Esophagus squamous epithelium (tissue), 5 donors: ENCODE measurements at regions not wholly inside any gene's neighbourhood (a gene's known extent, or its start where the extent isn't known, plus 50 kb on each side); places are given as distances from the start of the nearest gene placed in this dataset.
"Not testable (repeated sequence)": the region's sequence is repeated elsewhere in the genome, so short reads cannot be mapped to it uniquely, and the experiment has no call there.

Experiments used
- DNase-seq: peaks from one replicate; lab custom pipeline; 2025; lab: John Stamatoyannopoulos, UW
- H3K27ac ChIP-seq, 4 donors: fragments of 200-600 bp; sonication (generic); one replicate each; pipeline ENCODE4 v1.5.1; 2016 to 2019; ENCODE audit warnings: mild to moderate bottlenecking in 1 of 4
- H3K27me3 ChIP-seq, 4 donors: fragments of 200-600 bp; sonication (generic); 1 replicate in 3 of 4; 2 replicates in 1 of 4; pipeline versions ENCODE4 v1.5.1 to v1.6.0; 2017 to 2021; ENCODE audit warnings: antibody characterized with exemption in 1 of 4
- H3K36me3 ChIP-seq, 3 donors: fragments of 200-600 bp; sonication (generic); one replicate each; pipeline ENCODE4 v1.5.1; 2016 to 2019
- H3K4me1 ChIP-seq, 3 donors: fragments of 200-600 bp; sonication (generic); one replicate each; pipeline ENCODE4 v1.5.1; 2017 to 2019
- H3K4me3 ChIP-seq, 4 donors: fragments of 200-600 bp; sonication (generic); 1 replicate in 3 of 4; 2 replicates in 1 of 4; pipeline ENCODE4 v1.5.1; 2016 to 2019; ENCODE audit warnings: mild to moderate bottlenecking in 2 of 4, moderate library complexity in 1 of 4
- H3K9me3 ChIP-seq, 3 donors: fragments of 200-600 bp; sonication (generic); one replicate each; pipeline ENCODE4 v1.5.1; 2016 to 2019
- POLR2A ChIP-seq, 4 donors: fragments of 450-650 bp; IDR thresholded peaks; one replicate each; pipeline ENCODE4 v1.6.1; 2017; ENCODE audit warnings: antibody characterized with exemption in 4 of 4, mild to moderate bottlenecking in 4 of 4, moderate library complexity in 3 of 4
- WGBS, 2 donors: methylation state at CpG; one replicate each; pipeline ENCODE4 v1.1.5; 2018; 5-methylcytosine and 5-hydroxymethylcytosine counted together
- intact Hi-C: fragments of 100-400 bp; cut with DNase I; formaldehyde crosslinking; loops from one replicate; pipeline ENCODE4 v1.15.0; 2022
- TF ChIP-seq, protein P1 (sequence below), 6 experiments: fragments of 450-650 bp in 4 of 6; fragments of 200-600 bp in 2 of 6; sonication (generic) in 2 of 6; IDR thresholded peaks; one replicate each; pipeline ENCODE4 v1.5.1; 2016 to 2019; ENCODE audit warnings: antibody characterized with exemption in 6 of 6, mild to moderate bottlenecking in 4 of 6, moderate library complexity in 4 of 6
- donor health status: DM: yes; HTN: yes; CAD: no.

GRCh38 chr10:120208488-120208887 is 248.5 kb upstream of the PLPP4 start:
- intact Hi-C loops, result no loop called here
- TF ChIP-seq, protein P1, sequence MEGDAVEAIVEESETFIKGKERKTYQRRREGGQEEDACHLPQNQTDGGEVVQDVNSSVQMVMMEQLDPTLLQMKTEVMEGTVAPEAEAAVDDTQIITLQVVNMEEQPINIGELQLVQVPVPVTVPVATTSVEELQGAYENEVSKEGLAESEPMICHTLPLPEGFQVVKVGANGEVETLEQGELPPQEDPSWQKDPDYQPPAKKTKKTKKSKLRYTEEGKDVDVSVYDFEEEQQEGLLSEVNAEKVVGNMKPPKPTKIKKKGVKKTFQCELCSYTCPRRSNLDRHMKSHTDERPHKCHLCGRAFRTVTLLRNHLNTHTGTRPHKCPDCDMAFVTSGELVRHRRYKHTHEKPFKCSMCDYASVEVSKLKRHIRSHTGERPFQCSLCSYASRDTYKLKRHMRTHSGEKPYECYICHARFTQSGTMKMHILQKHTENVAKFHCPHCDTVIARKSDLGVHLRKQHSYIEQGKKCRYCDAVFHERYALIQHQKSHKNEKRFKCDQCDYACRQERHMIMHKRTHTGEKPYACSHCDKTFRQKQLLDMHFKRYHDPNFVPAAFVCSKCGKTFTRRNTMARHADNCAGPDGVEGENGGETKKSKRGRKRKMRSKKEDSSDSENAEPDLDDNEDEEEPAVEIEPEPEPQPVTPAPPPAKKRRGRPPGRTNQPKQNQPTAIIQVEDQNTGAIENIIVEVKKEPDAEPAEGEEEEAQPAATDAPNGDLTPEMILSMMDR (IDR thresholded peaks at IDR 0.05), result no peak
- no peak for TF ChIP-seq POLR2A (IDR thresholded peaks at IDR 0.05)
- no peaks in the 10 kb centered on the region for H3K36me3 ChIP-seq
- H3K9me3 ChIP-seq, result no peaks in the 10 kb centered on the region
- H3K4me3 ChIP-seq, result no peak overlapping the region
- H3K27me3 ChIP-seq, result no peaks in the 10 kb centered on the region
- no peak for DNase-seq
- 73 to 85% methylated on average over 3 of the region's 3 CpGs for WGBS, 2 donors
- H3K27ac ChIP-seq, result no peak overlapping the region
- peaks cover 0 to 23% (median 0%) of the 10 kb centered on the region in 3 donors for H3K4me1 ChIP-seq

- no peaks in the 10 kb centered on the region for H3K9me3 ChIP-seq
- H3K36me3 ChIP-seq, result no peaks in the 10 kb centered on the region
- WGBS, 2 donors, result 65 to 73% methylated on average over 7 of the region's 7 CpGs
- H3K4me3 ChIP-seq, result no peak overlapping the region
- peaks cover 0 to 19% (median 0%) of the 10 kb centered on the region in 3 donors for H3K4me1 ChIP-seq
- H3K27me3 ChIP-seq, result no peaks in the 10 kb centered on the region
- no peak overlapping the region for H3K27ac ChIP-seq
- intact Hi-C loops, result no loop called here
- TF ChIP-seq, protein P1 (IDR thresholded peaks at IDR 0.05), result no peak
- no peak for TF ChIP-seq POLR2A (IDR thresholded peaks at IDR 0.05)
- DNase-seq, result no peak
These were observed 247.8 kb upstream of the PLPP4 start for GRCh38 chr10:120209124-120209762.

DNA sequence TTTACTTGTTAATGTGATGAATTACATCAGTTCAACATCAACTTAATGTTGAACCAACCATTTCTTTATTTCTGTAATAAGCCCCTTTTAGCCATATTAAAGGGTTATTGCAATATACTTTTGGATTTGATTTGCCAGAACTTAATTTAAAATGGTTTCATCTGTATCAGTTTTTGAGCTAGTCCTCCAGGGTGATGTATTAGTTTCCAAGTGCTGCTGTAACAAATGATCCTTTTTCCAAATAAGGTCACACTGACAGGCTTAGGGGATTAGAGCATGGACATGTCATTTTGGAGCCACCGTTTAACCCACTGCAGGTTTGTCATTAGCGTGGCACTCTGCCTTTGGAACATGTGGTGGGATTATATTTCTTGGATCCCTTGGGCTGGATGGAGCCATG is 244.8 kb upstream of the PLPP4 start:
- Histone ChIP-seq H3K27ac (no peak overlapping the region), H3K4me1 (no peaks in the 10 kb centered on the region), H3K4me3 (no peak overlapping the region), H3K27me3 (no peaks in the 10 kb centered on the region), H3K9me3 (no peaks in the 10 kb centered on the region), H3K36me3 (no peaks in the 10 kb centered on the region)
- intact Hi-C loops, result no loop called here
- TF ChIP-seq, protein P1 (IDR thresholded peaks at IDR 0.05), result no peak
- no peak for TF ChIP-seq POLR2A (IDR thresholded peaks at IDR 0.05)
- WGBS, 2 donors, result 87 to 90% methylated on average over 2 of the region's 2 CpGs
- no peak for DNase-seq

GRCh38 chr10:120213283-120213682 is 243.7 kb upstream of the PLPP4 start:
- H3K36me3 ChIP-seq, intact Hi-C loops: not testable (repeated sequence)
- WGBS, 2 donors, result 83 to 85% methylated on average over 2 of the region's 2 CpGs

DNA sequence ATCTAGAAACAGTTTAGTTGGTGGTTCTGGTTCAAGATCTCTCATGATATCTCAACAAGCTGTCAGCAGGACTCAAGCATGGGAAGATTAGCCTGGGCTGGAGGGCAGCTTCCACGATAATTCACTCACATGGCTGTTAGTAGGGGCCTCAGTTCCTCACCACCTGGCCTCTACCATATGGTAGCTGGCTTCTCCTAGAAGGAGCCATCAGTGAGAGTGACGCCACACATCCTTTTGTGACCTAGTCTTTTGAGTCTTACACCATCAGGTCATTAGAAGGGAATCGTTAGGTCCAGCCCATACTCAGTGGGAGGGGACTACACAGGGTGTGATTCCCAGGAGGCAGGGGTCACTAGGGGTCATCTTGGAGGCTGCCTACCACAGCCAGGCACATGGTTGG is 239.3 kb upstream of the PLPP4 start:
- no peak for TF ChIP-seq POLR2A (IDR thresholded peaks at IDR 0.05)
- TF ChIP-seq, protein P1 (IDR thresholded peaks at IDR 0.05), result no peak
- no peak for DNase-seq
- no peak overlapping the region for H3K27ac ChIP-seq
- no peaks in the 10 kb centered on the region for H3K4me1 ChIP-seq
- H3K36me3 ChIP-seq, result no peaks in the 10 kb centered on the region
- no peaks in the 10 kb centered on the region for H3K9me3 ChIP-seq
- intact Hi-C loops, result no loop called here
- H3K4me3 ChIP-seq, result no peak overlapping the region
- H3K27me3 ChIP-seq, result no peaks in the 10 kb centered on the region
- 26 to 55% methylated on average over 3 of the region's 3 CpGs for WGBS, 2 donors

More at GRCh38 chr10:120213283-120213682, 243.7 kb upstream of the PLPP4 start:
- DNase-seq, H3K27me3 ChIP-seq, H3K27ac ChIP-seq, H3K9me3 ChIP-seq, H3K4me1 ChIP-seq, H3K4me3 ChIP-seq: not testable (repeated sequence)
